Left lung (tissue), 4 donors: ENCODE measurements at regions not wholly inside any gene's neighbourhood (a gene's known extent, or its start where the extent isn't known, plus 50 kb on each side); places are given as distances from the start of the nearest gene placed in this dataset.
A peak's percentile ranks its signal among the peaks of the same experiment; 100 is the strongest.

Source experiments
- ATAC-seq: fragments of 200-7000 bp; cut with Tn5 transposase; one replicate; pipeline ENCODE4 v1.9.1; 2020; ENCODE audit warnings: moderate library complexity
- DNase-seq, 4 donors: peaks; one replicate each; pipeline ENCODE4 v3.0.0-alpha.2; 2013 to 2020
- H3K27ac ChIP-seq, 2 donors: fragments of 200-600 bp; sonication (generic) in 1 of 2; one replicate each; pipeline versions ENCODE4 v1.5.0 to v1.8.0; 2020 to 2021
- H3K27me3 ChIP-seq, 2 donors: fragments of 200-600 bp; sonication (generic) in 1 of 2; one replicate each; pipeline versions ENCODE4 v1.5.0 to v1.8.0; 2020 to 2021
- H3K36me3 ChIP-seq, 2 donors: fragments of 200-600 bp; sonication (generic) in 1 of 2; one replicate each; pipeline versions ENCODE4 v1.5.0 to v1.8.0; 2020 to 2021
- H3K4me1 ChIP-seq, 2 donors: fragments of 200-600 bp; one replicate each; pipeline ENCODE4 v1.8.0; 2021
- H3K4me3 ChIP-seq, 2 donors: fragments of 200-600 bp; sonication (generic) in 1 of 2; one replicate each; pipeline versions ENCODE4 v1.5.0 to v1.8.0; 2020 to 2021; ENCODE audit warnings: mild to moderate bottlenecking in 1 of 2
- H3K9me3 ChIP-seq, 2 donors: fragments of 200-600 bp; sonication (generic) in 1 of 2; one replicate each; pipeline versions ENCODE4 v1.5.0 to v1.8.0; 2020 to 2021
- intact Hi-C, 2 donors: fragments of 100-400 bp; cut with DNase I; formaldehyde crosslinking; loops; one replicate each; pipeline versions ENCODE4 v1.11.2 to v1.14.2; 2022
- TF ChIP-seq, protein P1 (sequence below), 2 donors: fragments of 200-600 bp; sonication (generic) in 1 of 2; IDR thresholded peaks; one replicate each; pipeline versions ENCODE4 v1.5.0 to v1.8.0; 2021; ENCODE audit warnings: antibody characterized with exemption in 2 of 2
- donor health status: DM: no; HTN: yes; CAD: no.
- donor health status: DM: no; HTN: no; CAD: no.

DNA sequence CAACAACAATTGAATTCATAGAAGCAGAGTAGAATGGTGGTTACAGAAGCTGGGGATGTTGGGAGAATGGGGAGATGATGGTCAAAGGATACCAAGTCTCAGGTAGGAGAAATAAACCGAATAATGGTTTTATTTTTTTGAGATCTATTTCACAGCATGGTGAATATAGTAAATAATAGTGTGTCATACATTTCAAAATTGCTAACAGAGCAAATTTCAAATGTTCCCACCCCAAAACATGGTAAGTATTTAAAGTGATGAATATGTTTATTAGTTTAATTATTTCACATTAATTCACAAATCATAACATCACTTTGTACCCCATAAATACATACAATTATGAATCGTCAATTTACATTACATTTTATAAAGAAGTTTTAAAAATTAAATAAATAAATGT lies 72.7 kb upstream of the ATG10 start:
- Histone ChIP-seq H3K27ac (peak overlapping the region in 1 of 2 donors; percentile 66), H3K4me1 (peaks cover 0 to 29% of the 10 kb centered on the region in 2 donors), H3K36me3 (no peaks in the 10 kb centered on the region), H3K27me3 (no peaks in the 10 kb centered on the region), H3K4me3 (no peak overlapping the region), H3K9me3 (peaks cover 0 to 13% of the 10 kb centered on the region in 2 donors)
- intact Hi-C loops, result no loop called here
- no peak for DNase-seq
- no peak for ATAC-seq
- TF ChIP-seq, protein P1, sequence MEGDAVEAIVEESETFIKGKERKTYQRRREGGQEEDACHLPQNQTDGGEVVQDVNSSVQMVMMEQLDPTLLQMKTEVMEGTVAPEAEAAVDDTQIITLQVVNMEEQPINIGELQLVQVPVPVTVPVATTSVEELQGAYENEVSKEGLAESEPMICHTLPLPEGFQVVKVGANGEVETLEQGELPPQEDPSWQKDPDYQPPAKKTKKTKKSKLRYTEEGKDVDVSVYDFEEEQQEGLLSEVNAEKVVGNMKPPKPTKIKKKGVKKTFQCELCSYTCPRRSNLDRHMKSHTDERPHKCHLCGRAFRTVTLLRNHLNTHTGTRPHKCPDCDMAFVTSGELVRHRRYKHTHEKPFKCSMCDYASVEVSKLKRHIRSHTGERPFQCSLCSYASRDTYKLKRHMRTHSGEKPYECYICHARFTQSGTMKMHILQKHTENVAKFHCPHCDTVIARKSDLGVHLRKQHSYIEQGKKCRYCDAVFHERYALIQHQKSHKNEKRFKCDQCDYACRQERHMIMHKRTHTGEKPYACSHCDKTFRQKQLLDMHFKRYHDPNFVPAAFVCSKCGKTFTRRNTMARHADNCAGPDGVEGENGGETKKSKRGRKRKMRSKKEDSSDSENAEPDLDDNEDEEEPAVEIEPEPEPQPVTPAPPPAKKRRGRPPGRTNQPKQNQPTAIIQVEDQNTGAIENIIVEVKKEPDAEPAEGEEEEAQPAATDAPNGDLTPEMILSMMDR (IDR thresholded peaks at IDR 0.05), result no peak

DNA sequence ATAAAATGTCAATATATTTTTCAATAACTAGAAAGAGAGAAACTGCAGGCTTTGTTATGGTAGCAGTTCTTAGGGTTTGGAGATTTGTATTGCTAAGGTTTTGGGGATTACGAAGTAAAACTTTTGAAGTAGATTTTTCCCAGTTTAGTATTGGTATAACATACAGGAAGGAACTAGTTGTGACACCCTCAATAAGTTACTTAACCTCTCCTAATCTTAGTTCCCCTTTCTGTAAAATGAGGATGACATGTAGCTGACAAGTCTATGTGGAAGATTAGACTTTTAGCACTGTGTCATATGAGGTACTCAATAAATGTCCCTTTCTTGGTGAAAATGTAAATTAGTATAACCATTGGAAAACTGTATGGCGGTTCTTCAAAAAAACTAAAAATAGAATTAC lies 73.4 kb upstream of the ATG10 start:
- peak; percentile 60 for ATAC-seq

DNA sequence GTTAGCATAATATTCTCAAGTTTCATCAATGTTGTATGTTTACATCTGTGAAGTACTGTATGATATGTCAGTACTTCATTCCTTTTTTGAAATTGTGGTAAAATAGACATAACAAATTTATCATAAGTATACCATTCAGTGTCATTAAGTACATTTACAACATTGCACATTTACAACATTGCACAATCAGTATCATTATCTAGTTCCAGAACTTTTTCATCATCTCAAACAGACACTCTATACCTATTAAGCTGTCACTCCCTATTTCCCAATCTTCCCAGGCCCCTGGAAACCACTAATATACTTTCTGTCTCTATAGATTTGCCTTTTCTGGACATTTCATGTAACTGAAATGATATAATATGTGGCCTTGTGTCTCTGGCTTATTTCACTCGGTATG lies 75.1 kb upstream of the ATG10 start:
- no peak for DNase-seq
- TF ChIP-seq, protein P1 (IDR thresholded peaks at IDR 0.05), result no peak
- peaks cover 0 to 13% of the 10 kb centered on the region in 2 donors for H3K9me3 ChIP-seq
- H3K4me3 ChIP-seq, result no peak overlapping the region
- H3K27ac ChIP-seq, result no peak overlapping the region
- H3K4me1 ChIP-seq, result peaks cover 0 to 29% of the 10 kb centered on the region in 2 donors
- no peak for ATAC-seq
- H3K27me3 ChIP-seq, result no peaks in the 10 kb centered on the region
- intact Hi-C loops, result no loop called here
- no peaks in the 10 kb centered on the region for H3K36me3 ChIP-seq

More for the DNA sequence above, 73.4 kb upstream of the ATG10 start:
- Histone ChIP-seq H3K4me3 (no peak overlapping the region), H3K27me3 (no peaks in the 10 kb centered on the region), H3K4me1 (peaks cover 0 to 29% of the 10 kb centered on the region in 2 donors), H3K36me3 (no peaks in the 10 kb centered on the region), H3K27ac (peak overlapping the region in 1 of 2 donors; percentile 66), H3K9me3 (peaks cover 0 to 13% of the 10 kb centered on the region in 2 donors)
- no peak for DNase-seq
- TF ChIP-seq, protein P1 (IDR thresholded peaks at IDR 0.05), result no peak
- intact Hi-C loops, result no loop called here

DNA sequence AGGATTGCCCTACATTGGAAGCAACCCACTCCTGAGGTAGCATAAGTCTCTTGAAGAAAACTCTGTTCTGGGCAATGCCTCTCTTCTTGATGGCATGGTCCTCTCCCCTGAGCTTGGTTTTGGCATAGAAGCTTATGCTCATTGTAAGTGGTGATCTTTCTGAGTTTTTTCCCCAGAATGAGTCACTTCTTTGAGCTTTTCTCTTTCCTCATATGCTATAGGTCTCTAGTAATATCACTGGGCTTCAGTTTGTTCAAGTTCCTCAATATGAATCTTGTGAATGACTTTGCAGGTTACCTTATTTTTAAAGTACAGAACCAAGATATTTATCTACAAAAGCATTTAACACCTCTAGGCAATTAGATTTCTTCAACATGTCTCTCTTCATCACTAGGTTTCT lies 76.5 kb upstream of the ATG10 start:
- intact Hi-C loops, result no loop called here

DNA sequence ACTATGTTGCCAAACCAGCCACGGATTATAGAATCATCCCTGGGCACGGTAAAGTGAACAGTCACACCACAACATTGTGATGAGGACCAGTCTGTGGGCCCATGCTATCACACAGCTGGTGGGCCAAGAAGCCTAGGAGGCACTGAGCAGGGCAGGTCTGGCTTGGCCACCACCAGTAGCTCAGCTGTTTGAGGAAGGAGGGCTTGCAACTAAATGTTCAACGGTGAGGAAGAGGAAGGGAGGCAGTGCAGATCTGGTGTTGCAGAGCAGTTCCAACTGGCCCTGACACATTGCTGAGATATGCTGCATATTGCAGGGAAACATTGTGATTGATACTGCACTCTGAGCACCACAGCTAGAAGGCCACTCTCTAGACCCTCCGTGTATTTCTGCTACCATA lies 77.9 kb upstream of the ATG10 start:
- TF ChIP-seq, protein P1 (IDR thresholded peaks at IDR 0.05), result no peak
- H3K36me3 ChIP-seq, result no peaks in the 10 kb centered on the region
- no peak overlapping the region for H3K4me3 ChIP-seq
- intact Hi-C loops, result no loop called here
- ATAC-seq (no peak), DNase-seq (no peak)
- no peaks in the 10 kb centered on the region for H3K27me3 ChIP-seq
- no peak overlapping the region for H3K27ac ChIP-seq
- peaks cover 0 to 10% of the 10 kb centered on the region in 2 donors for H3K9me3 ChIP-seq
- peaks cover 0 to 26% of the 10 kb centered on the region in 2 donors for H3K4me1 ChIP-seq

More for the DNA sequence above, 76.5 kb upstream of the ATG10 start:
- Histone ChIP-seq H3K4me3 (no peak overlapping the region), H3K27ac (peak overlapping the region in 1 of 2 donors; percentile 62), H3K9me3 (peaks cover 0 to 10% of the 10 kb centered on the region in 2 donors), H3K36me3 (no peaks in the 10 kb centered on the region), H3K27me3 (no peaks in the 10 kb centered on the region), H3K4me1 (peaks cover 0 to 29% of the 10 kb centered on the region in 2 donors)
- TF ChIP-seq, protein P1 (IDR thresholded peaks at IDR 0.05), result no peak
- ATAC-seq (no peak), DNase-seq (no peak)
